WTC11 (cell line): ENCODE measurements at regions not wholly inside any gene's neighbourhood (a gene's known extent, or its start where the extent isn't known, plus 50 kb on each side); places are given as distances from the start of the nearest gene placed in this dataset.

ENCODE experiments used
- NR3C1 ChIP-seq: sonication (generic); formaldehyde crosslinking; conservative IDR thresholded peaks from 2 replicates; pipeline ENCODE4 v1.8.1; 2023; ENCODE audit warnings: low read depth, mild to moderate bottlenecking, missing genetic modification reagents
- SMAD3 ChIP-seq: sonication (generic); formaldehyde crosslinking; IDR thresholded peaks from 2 replicates; pipeline ENCODE4 v1.8.0; 2022; ENCODE audit warnings: missing genetic modification reagents, mild to moderate bottlenecking, borderline replicate concordance
- STAT6 ChIP-seq: sonication (generic); formaldehyde crosslinking; conservative IDR thresholded peaks from 2 replicates; pipeline ENCODE4 v1.8.1; 2023; ENCODE audit warnings: mild to moderate bottlenecking, low read depth, missing genetic modification reagents, moderate library complexity
- TF ChIP-seq, protein P1 (sequence below): sonication (generic); formaldehyde crosslinking; IDR thresholded peaks from 2 replicates; pipeline ENCODE4 v1.8.1; 2023; ENCODE audit warnings: mild to moderate bottlenecking, missing genetic modification reagents
- TF ChIP-seq, protein P2 (sequence below): fragments of 200-600 bp; IDR thresholded peaks from 2 replicates; pipeline ENCODE4 v1.8.0; 2022; ENCODE audit warnings: antibody characterized with exemption

- TF ChIP-seq, protein P1, sequence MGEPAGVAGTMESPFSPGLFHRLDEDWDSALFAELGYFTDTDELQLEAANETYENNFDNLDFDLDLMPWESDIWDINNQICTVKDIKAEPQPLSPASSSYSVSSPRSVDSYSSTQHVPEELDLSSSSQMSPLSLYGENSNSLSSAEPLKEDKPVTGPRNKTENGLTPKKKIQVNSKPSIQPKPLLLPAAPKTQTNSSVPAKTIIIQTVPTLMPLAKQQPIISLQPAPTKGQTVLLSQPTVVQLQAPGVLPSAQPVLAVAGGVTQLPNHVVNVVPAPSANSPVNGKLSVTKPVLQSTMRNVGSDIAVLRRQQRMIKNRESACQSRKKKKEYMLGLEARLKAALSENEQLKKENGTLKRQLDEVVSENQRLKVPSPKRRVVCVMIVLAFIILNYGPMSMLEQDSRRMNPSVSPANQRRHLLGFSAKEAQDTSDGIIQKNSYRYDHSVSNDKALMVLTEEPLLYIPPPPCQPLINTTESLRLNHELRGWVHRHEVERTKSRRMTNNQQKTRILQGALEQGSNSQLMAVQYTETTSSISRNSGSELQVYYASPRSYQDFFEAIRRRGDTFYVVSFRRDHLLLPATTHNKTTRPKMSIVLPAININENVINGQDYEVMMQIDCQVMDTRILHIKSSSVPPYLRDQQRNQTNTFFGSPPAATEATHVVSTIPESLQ = no peak
- TF ChIP-seq, protein P2, sequence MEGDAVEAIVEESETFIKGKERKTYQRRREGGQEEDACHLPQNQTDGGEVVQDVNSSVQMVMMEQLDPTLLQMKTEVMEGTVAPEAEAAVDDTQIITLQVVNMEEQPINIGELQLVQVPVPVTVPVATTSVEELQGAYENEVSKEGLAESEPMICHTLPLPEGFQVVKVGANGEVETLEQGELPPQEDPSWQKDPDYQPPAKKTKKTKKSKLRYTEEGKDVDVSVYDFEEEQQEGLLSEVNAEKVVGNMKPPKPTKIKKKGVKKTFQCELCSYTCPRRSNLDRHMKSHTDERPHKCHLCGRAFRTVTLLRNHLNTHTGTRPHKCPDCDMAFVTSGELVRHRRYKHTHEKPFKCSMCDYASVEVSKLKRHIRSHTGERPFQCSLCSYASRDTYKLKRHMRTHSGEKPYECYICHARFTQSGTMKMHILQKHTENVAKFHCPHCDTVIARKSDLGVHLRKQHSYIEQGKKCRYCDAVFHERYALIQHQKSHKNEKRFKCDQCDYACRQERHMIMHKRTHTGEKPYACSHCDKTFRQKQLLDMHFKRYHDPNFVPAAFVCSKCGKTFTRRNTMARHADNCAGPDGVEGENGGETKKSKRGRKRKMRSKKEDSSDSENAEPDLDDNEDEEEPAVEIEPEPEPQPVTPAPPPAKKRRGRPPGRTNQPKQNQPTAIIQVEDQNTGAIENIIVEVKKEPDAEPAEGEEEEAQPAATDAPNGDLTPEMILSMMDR = no peak
- TF ChIP-seq STAT6 (CRISPR knock-in tag) = no peak
- TF ChIP-seq SMAD3 (CRISPR knock-in tag) = peak; percentile 80; the same call in 1 of the 2 replicates
- TF ChIP-seq NR3C1 (CRISPR knock-in tag) = no peak
Observed at GRCh38 chr15:89419370-89419984, 76.9 kb downstream of the RHCG start.
